ENCODE measurements at regions not wholly inside any gene's neighbourhood (a gene's known extent, or its start where the extent isn't known, plus 50 kb on each side); places are given as distances from the start of the nearest gene placed in this dataset.

DNA sequence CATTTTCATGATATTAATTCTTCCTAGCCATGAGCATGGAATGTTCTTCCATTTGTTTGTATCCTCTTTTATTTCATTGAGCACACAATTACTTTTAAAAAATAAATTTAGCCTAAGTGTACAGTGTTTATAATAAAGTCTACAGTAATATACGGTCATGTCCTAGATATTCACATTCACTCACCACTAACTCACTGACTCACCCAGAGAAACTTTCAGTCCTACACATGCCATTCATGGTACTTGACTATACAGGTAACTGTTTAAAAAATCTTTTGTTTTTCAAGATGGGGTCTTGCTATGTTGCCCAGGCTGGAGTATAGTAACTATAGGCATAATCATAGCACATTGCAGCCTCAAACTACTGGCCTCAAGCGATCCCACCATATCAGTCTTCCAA lies 348.1 kb downstream of the RAPGEF2 start:
- TF ChIP-seq, protein P1, sequence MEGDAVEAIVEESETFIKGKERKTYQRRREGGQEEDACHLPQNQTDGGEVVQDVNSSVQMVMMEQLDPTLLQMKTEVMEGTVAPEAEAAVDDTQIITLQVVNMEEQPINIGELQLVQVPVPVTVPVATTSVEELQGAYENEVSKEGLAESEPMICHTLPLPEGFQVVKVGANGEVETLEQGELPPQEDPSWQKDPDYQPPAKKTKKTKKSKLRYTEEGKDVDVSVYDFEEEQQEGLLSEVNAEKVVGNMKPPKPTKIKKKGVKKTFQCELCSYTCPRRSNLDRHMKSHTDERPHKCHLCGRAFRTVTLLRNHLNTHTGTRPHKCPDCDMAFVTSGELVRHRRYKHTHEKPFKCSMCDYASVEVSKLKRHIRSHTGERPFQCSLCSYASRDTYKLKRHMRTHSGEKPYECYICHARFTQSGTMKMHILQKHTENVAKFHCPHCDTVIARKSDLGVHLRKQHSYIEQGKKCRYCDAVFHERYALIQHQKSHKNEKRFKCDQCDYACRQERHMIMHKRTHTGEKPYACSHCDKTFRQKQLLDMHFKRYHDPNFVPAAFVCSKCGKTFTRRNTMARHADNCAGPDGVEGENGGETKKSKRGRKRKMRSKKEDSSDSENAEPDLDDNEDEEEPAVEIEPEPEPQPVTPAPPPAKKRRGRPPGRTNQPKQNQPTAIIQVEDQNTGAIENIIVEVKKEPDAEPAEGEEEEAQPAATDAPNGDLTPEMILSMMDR (IDR thresholded peaks at IDR 0.05): no peak
- TF ChIP-seq EP300 (IDR thresholded peaks at IDR 0.05) (no peak), POLR2A (IDR thresholded peaks at IDR 0.05) (no peak)

All from gastroesophageal sphincter (tissue), 3 donors.